ENCODE measurements at regions not wholly inside any gene's neighbourhood (a gene's known extent, or its start where the extent isn't known, plus 50 kb on each side); places are given as distances from the start of the nearest gene placed in this dataset.
"Not testable (repeated sequence)": the region's sequence is repeated elsewhere in the genome, so short reads cannot be mapped to it uniquely, and the experiment has no call there.

GRCh38 chr2:224114428-224114827 lies 75.3 kb upstream of the SERPINE2 start (continued):
- TF ChIP-seq SIRT6 (IDR thresholded peaks at IDR 0.05; ENCODE audit: low read length) (no peak), MAX (IDR thresholded peaks at IDR 0.05) (no peak), GTF2F1 (IDR thresholded peaks at IDR 0.05; ENCODE audit: borderline replicate concordance, low read depth, low read length) (no peak), MAFK (IDR thresholded peaks at IDR 0.05; ENCODE audit: low read depth, low read length) (no peak), TEAD4 (IDR thresholded peaks at IDR 0.05; ENCODE audit: low read depth, low read length) (no peak), SUZ12 (IDR thresholded peaks at IDR 0.05; ENCODE audit: low read length) (no peak)

- H3K4me1 ChIP-seq (replicated peaks in 1 of 4; ENCODE audit: control insufficient read depth in 3 of 4, insufficient read depth in 4 of 4, low read length in 3 of 4); H3K27me3 ChIP-seq (replicated peaks in 1 of 4; ENCODE audit: control insufficient read depth in 3 of 4, extremely low read depth in 1 of 4, insufficient read depth in 3 of 4, low read length in 3 of 4); H3K23me2 ChIP-seq (ENCODE audit: low read depth, low read length); H3K14ac ChIP-seq (ENCODE audit: insufficient read length); DNase-seq (ENCODE audit: low read depth in 1 of 2, low spot score in 2 of 2); H2BK20ac ChIP-seq (ENCODE audit: low read length); H2BK12ac ChIP-seq (ENCODE audit: low read depth, low read length); H4K20me1 ChIP-seq (replicated peaks in 1 of 2; ENCODE audit: control insufficient read depth in 1 of 2, insufficient read depth in 2 of 2, low read length in 2 of 2); CTCF ChIA-PET (ENCODE audit: partially characterized antibody); H4K5ac ChIP-seq (ENCODE audit: insufficient read length, low read depth, low read length); H3K4me2 ChIP-seq (ENCODE audit: insufficient read depth in 1 of 2, low read depth in 2 of 2, low read length in 2 of 2); H3K4me3 ChIP-seq (ENCODE audit: extremely low read depth in 1 of 4, insufficient read depth in 2 of 4, low read depth in 3 of 4, low read length in 4 of 4); POLR2A ChIA-PET (ENCODE audit: partially characterized antibody); H3K9me3 ChIP-seq (ENCODE audit: insufficient read depth in 2 of 2, low read depth in 1 of 2, low read length in 1 of 2); H2BK5ac ChIP-seq (ENCODE audit: low read depth, low read length); H2AK5ac ChIP-seq (ENCODE audit: low read depth, low read length); H2BK15ac ChIP-seq (ENCODE audit: low read length); H3K9ac ChIP-seq (replicated peaks in 1 of 4; ENCODE audit: extremely low read depth in 1 of 4, low read depth in 3 of 4, low read length in 3 of 4); H2AFZ ChIP-seq (ENCODE audit: low read length); H3K36me3 ChIP-seq (ENCODE audit: control insufficient read depth in 2 of 4, insufficient read depth in 4 of 4, low read length in 3 of 4); H3K79me1 ChIP-seq (ENCODE audit: low read depth, low read length); FAIRE-seq; H4K91ac ChIP-seq (replicated peaks; ENCODE audit: insufficient read length, low read length); H3K79me2 ChIP-seq (ENCODE audit: control insufficient read depth in 1 of 2, insufficient read depth in 2 of 2, low read length in 2 of 2); H3K4ac ChIP-seq (replicated peaks; ENCODE audit: insufficient read length, low read depth, low read length); H3K27ac ChIP-seq (ENCODE audit: low read depth, low read length); H4K8ac ChIP-seq (ENCODE audit: extremely low read depth, insufficient read depth, low read length); H3K23ac ChIP-seq (ENCODE audit: insufficient read length); H3K18ac ChIP-seq (ENCODE audit: extremely low read depth, low read length); H2BK120ac ChIP-seq (replicated peaks; ENCODE audit: low read depth, low read length); H3K56ac ChIP-seq (replicated peaks; ENCODE audit: insufficient read length, low read depth, low read length): not testable (repeated sequence)
- WGBS, 2 experiments (ENCODE audit: extremely low coverage in 1 of 2, insufficient coverage in 1 of 2, insufficient read length in 1 of 2, insufficient replicate concordance in 2 of 2, low coverage in 1 of 2, low lambda C conversion rate in 2 of 2, missing lambda C conversion rate in 1 of 2), result 57% methylated on average over 1 of the region's 1 CpG; no CpG with 5 or more reads in 1 of the 2 experiments
These were observed 74.8 kb upstream of the SERPINE2 start for GRCh38 chr2:224113930-224114329.
